A549 (cell line): ENCODE measurements at regions not wholly inside any gene's neighbourhood (a gene's known extent, or its start where the extent isn't known, plus 50 kb on each side); places are given as distances from the start of the nearest gene placed in this dataset.

ENCODE experiments used
- CEBPB ChIP-seq, 2 experiments: fragments of >200 bp in 1 of 2; sonication (Bioruptor Twin) in 1 of 2; formaldehyde crosslinking in 1 of 2; IDR thresholded peaks; 2 replicates each; pipeline ENCODE4 v1.6.1; 2012 to 2016
- GATA3 ChIP-seq: IDR thresholded peaks from 2 replicates; pipeline ENCODE4 v1.6.1; 2012; ENCODE audit warnings: borderline replicate concordance
- HMGXB4 ChIP-seq: fragments of 250-450 bp; sonication (Bioruptor Pico); IDR thresholded peaks from 2 replicates; pipeline ENCODE4 v1.5.0; 2021; ENCODE audit warnings: mild to moderate bottlenecking, moderate library complexity, borderline replicate concordance
- NR3C1 ChIP-seq: fragments of >200 bp; sonication (Bioruptor Twin); formaldehyde crosslinking; IDR thresholded peaks from 3 replicates; pipeline ENCODE4 v1.6.1; 2017
- POLR2A ChIP-seq: IDR thresholded peaks from 2 replicates; pipeline ENCODE4 v1.6.1; 2012; ENCODE audit warnings: mild to moderate bottlenecking, low read length
- RAD21 ChIP-seq, 2 experiments: fragments of >200 bp in 1 of 2; sonication (Bioruptor Twin) in 1 of 2; formaldehyde crosslinking in 1 of 2; IDR thresholded peaks in 1 of 2; conservative IDR thresholded peaks in 1 of 2; 2 replicates in 1 of 2; 3 replicates in 1 of 2; pipeline ENCODE4 v1.6.1; 2012 to 2018; ENCODE audit warnings: inconsistent platforms in 1 of 2
- RNF2 ChIP-seq: fragments of 200-600 bp; sonication (generic); IDR thresholded peaks from 2 replicates; pipeline ENCODE4 v1.6.1; 2016; ENCODE audit warnings: low read depth, mild to moderate bottlenecking, antibody characterized with exemption, moderate library complexity, borderline replicate concordance
- SMC3 ChIP-seq: fragments of >200 bp; sonication (Bioruptor Twin); formaldehyde crosslinking; IDR thresholded peaks from 3 replicates; pipeline ENCODE4 v1.6.1; 2018; ENCODE audit warnings: inconsistent platforms
- TP53 ChIP-seq: fragments of 250-450 bp; sonication (Bioruptor Pico); IDR thresholded peaks from 2 replicates; pipeline ENCODE4 v1.5.0; 2021; ENCODE audit warnings: mild to moderate bottlenecking, moderate library complexity
- TF ChIP-seq, protein P1 (sequence below): fragments of >200 bp; sonication (Bioruptor Twin); formaldehyde crosslinking; IDR thresholded peaks from 3 replicates; pipeline ENCODE4 v1.5.1; 2016
- TF ChIP-seq, protein P2 (sequence below): IDR thresholded peaks from 2 replicates; pipeline ENCODE4 v1.6.1; 2012; ENCODE audit warnings: low read depth, borderline replicate concordance
- TF ChIP-seq, protein P3 (sequence below): fragments of 450-650 bp; IDR thresholded peaks from 2 replicates; pipeline ENCODE4 v1.6.1; 2014; ENCODE audit warnings: antibody characterized with exemption
- TF ChIP-seq, protein P4 (sequence below): fragments of 150-350 bp; IDR thresholded peaks from 2 replicates; pipeline ENCODE4 v1.6.1; 2014; ENCODE audit warnings: low read depth, mild to moderate bottlenecking, low read length

DNA sequence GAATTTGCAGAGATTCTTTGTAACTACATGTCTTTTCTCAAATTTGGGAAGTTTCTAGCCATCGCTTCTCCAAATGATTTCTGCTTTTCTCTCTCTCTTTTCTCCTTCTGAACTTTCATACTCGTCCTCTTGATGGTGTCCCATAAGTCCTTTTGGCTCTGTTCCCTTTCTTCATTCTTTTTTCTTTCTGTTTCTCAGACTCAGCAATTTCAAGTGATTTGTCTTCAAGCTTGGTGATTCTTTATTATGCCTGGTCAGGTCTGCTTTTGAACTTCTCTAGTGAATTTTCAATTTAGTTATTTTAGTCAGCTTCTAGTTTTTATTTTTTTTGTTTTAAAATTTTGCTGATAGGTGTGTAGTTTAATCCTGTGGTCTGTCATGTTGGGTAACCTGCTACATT lies 57.6 kb upstream of the EEF1E1 start:
- TF ChIP-seq, protein P1, sequence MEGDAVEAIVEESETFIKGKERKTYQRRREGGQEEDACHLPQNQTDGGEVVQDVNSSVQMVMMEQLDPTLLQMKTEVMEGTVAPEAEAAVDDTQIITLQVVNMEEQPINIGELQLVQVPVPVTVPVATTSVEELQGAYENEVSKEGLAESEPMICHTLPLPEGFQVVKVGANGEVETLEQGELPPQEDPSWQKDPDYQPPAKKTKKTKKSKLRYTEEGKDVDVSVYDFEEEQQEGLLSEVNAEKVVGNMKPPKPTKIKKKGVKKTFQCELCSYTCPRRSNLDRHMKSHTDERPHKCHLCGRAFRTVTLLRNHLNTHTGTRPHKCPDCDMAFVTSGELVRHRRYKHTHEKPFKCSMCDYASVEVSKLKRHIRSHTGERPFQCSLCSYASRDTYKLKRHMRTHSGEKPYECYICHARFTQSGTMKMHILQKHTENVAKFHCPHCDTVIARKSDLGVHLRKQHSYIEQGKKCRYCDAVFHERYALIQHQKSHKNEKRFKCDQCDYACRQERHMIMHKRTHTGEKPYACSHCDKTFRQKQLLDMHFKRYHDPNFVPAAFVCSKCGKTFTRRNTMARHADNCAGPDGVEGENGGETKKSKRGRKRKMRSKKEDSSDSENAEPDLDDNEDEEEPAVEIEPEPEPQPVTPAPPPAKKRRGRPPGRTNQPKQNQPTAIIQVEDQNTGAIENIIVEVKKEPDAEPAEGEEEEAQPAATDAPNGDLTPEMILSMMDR: no peak
- no peak for TF ChIP-seq RNF2
- TF ChIP-seq HMGXB4 (CRISPR knock-in tag): no peak
- TF ChIP-seq, protein P2, sequence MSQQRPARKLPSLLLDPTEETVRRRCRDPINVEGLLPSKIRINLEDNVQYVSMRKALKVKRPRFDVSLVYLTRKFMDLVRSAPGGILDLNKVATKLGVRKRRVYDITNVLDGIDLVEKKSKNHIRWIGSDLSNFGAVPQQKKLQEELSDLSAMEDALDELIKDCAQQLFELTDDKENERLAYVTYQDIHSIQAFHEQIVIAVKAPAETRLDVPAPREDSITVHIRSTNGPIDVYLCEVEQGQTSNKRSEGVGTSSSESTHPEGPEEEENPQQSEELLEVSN: no peak
- no peak for TF ChIP-seq POLR2A
- TF ChIP-seq SMC3: no peak
- TF ChIP-seq GATA3: no peak
- TF ChIP-seq, protein P3, sequence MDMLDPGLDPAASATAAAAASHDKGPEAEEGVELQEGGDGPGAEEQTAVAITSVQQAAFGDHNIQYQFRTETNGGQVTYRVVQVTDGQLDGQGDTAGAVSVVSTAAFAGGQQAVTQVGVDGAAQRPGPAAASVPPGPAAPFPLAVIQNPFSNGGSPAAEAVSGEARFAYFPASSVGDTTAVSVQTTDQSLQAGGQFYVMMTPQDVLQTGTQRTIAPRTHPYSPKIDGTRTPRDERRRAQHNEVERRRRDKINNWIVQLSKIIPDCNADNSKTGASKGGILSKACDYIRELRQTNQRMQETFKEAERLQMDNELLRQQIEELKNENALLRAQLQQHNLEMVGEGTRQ: no peak
- no peak for TF ChIP-seq RAD21 (conservative IDR thresholded peaks at IDR 0.05 in 1 of 2, IDR thresholded peaks at IDR 0.05 in 1 of 2)
- TF ChIP-seq, protein P4, sequence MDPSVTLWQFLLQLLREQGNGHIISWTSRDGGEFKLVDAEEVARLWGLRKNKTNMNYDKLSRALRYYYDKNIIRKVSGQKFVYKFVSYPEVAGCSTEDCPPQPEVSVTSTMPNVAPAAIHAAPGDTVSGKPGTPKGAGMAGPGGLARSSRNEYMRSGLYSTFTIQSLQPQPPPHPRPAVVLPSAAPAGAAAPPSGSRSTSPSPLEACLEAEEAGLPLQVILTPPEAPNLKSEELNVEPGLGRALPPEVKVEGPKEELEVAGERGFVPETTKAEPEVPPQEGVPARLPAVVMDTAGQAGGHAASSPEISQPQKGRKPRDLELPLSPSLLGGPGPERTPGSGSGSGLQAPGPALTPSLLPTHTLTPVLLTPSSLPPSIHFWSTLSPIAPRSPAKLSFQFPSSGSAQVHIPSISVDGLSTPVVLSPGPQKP: no peak
- TF ChIP-seq TP53: no peak
- TF ChIP-seq CEBPB (IDR thresholded peaks at IDR 0.05): no peak
- no peak for TF ChIP-seq NR3C1
